OCI-LY3 (cell line): ENCODE measurements at regions not wholly inside any gene's neighbourhood (a gene's known extent, or its start where the extent isn't known, plus 50 kb on each side); places are given as distances from the start of the nearest gene placed in this dataset.

Experiments
- H2AFZ ChIP-seq: fragments of 200-600, 300-600 bp; shearing (Covaris generic); 2 replicates; pipeline ENCODE4 v1.6.0; 2014; ENCODE audit warnings: antibody characterized with exemption, low read depth, low read length
- H3K27ac ChIP-seq: fragments of 200-600, 300-600 bp; sonication (generic); 2 replicates; pipeline ENCODE4 v1.5.1; 2014; ENCODE audit warnings: mild to moderate bottlenecking, low read length, moderate library complexity, mixed read lengths
- H3K27me3 ChIP-seq: fragments of 200-600, 300-600 bp; sonication (generic); 2 replicates; pipeline ENCODE4 v1.6.1; 2014; ENCODE audit warnings: low read depth, low read length, mixed read lengths
- H3K36me3 ChIP-seq: fragments of 200-600, 300-600 bp; sonication (generic); replicated peaks from 2 replicates; pipeline ENCODE3; 2014; ENCODE audit warnings: low read depth, low read length, mixed read lengths
- H3K4me1 ChIP-seq: fragments of 300-600, 200-600 bp; sonication (generic); 2 replicates; pipeline ENCODE4 v1.6.1; 2014; ENCODE audit warnings: low read length, mixed read lengths
- H3K4me2 ChIP-seq: fragments of 200-600, 300-600 bp; sonication (generic); 2 replicates; pipeline ENCODE4 v1.6.1; 2014; ENCODE audit warnings: low read length, mixed read lengths
- H3K4me3 ChIP-seq: fragments of 300-600, 200-600 bp; sonication (generic); 2 replicates; pipeline ENCODE4 v1.5.1; 2014; ENCODE audit warnings: antibody characterized with exemption, mild to moderate bottlenecking, low read length, moderate library complexity
- H3K79me2 ChIP-seq: fragments of 300-600, 200-600 bp; shearing (Covaris generic); 2 replicates; pipeline ENCODE4 v1.6.1; 2014; ENCODE audit warnings: mild to moderate bottlenecking, low read length, mixed read lengths
- H3K9ac ChIP-seq: fragments of 300-600, 200-600 bp; shearing (Covaris generic); 2 replicates; pipeline ENCODE4 v1.6.0; 2014; ENCODE audit warnings: mild to moderate bottlenecking, low read length, moderate library complexity
- H3K9me3 ChIP-seq: fragments of 200-600, 300-600 bp; shearing (Covaris generic); 2 replicates; pipeline ENCODE4 v1.6.1; 2014; ENCODE audit warnings: low read length, mixed read lengths; ENCODE audit not compliant: insufficient read depth
- H4K20me1 ChIP-seq: fragments of 200-600, 300-600 bp; sonication (generic); 2 replicates; pipeline ENCODE4 v1.6.1; 2016; ENCODE audit warnings: low read length, mixed read lengths; ENCODE audit not compliant: insufficient read depth
- EZH2phosphoT487 ChIP-seq: fragments of 200-600 bp; shearing (Covaris generic); IDR thresholded peaks from 2 replicates; pipeline ENCODE4 v1.6.1; 2018; ENCODE audit warnings: antibody characterized with exemption, mixed run types, low read depth
- TF ChIP-seq, protein P1 (sequence below): fragments of 200-600, 300-600 bp; sonication (generic); IDR thresholded peaks from 2 replicates; pipeline ENCODE4 v1.5.1; 2014; ENCODE audit warnings: antibody characterized with exemption, low read length, low read depth

DNA sequence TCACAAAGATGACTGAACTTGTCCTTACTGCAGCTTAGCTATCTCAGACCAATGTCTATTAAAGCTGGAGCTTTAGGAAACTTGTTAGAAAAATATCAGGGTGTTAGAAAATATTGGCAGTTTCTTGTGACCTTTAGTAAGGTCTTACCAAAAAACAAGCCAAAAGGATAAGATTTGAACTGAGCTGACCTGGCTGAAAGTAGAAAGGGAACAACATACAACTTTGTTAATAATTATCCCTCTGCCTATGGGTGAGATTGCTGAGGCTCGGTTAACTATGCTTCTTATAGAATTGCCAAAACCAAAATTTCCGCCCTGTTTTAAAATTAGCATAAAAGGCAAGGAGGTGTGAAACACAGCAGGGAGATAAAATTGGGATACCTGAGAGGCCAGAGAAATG is 73.8 kb downstream of the DHRS2 start:
- H3K79me2 ChIP-seq, result no peaks in the 10 kb centered on the region
- no peaks in the 10 kb centered on the region for H3K36me3 ChIP-seq
- no peaks in the 10 kb centered on the region for H3K4me1 ChIP-seq
- H3K9me3 ChIP-seq, result peaks cover 5% of the 10 kb centered on the region; the same call in 1 of the 2 replicates
- 0 out of 2 replicates have a peak, but pooled peaks cover 8% of the 10 kb centered on the region for H3K27me3 ChIP-seq
- no peak for TF ChIP-seq EZH2phosphoT487
- TF ChIP-seq, protein P1, sequence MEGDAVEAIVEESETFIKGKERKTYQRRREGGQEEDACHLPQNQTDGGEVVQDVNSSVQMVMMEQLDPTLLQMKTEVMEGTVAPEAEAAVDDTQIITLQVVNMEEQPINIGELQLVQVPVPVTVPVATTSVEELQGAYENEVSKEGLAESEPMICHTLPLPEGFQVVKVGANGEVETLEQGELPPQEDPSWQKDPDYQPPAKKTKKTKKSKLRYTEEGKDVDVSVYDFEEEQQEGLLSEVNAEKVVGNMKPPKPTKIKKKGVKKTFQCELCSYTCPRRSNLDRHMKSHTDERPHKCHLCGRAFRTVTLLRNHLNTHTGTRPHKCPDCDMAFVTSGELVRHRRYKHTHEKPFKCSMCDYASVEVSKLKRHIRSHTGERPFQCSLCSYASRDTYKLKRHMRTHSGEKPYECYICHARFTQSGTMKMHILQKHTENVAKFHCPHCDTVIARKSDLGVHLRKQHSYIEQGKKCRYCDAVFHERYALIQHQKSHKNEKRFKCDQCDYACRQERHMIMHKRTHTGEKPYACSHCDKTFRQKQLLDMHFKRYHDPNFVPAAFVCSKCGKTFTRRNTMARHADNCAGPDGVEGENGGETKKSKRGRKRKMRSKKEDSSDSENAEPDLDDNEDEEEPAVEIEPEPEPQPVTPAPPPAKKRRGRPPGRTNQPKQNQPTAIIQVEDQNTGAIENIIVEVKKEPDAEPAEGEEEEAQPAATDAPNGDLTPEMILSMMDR, result no peak
- no peak overlapping the region for H3K9ac ChIP-seq
- no peaks in the 10 kb centered on the region for H4K20me1 ChIP-seq
- no peak overlapping the region for H2AFZ ChIP-seq
- H3K27ac ChIP-seq, result no peak overlapping the region
- no peak overlapping the region for H3K4me2 ChIP-seq
- no peak overlapping the region for H3K4me3 ChIP-seq

DNA sequence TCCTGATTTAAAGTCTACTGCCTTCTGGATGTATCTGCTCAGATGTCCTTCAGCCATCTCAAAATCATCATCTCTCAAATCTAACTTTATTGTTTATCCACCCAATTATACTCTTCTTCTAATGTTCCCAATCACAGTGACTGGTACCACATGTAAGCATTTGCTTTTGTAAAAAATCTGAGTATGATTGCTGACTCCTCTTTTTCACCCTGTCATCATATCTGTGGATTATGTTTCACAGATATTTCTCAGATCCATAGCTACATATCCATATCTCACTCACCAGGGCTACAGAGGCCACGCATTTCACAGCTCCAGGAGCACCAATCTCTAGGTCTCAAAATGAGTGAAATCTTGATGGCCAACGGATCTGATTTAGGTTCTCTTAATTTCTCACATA is 76.1 kb downstream of the DHRS2 start:
- H3K9ac ChIP-seq, result no peak overlapping the region
- no peaks in the 10 kb centered on the region for H4K20me1 ChIP-seq
- H3K27me3 ChIP-seq, result 0 out of 2 replicates have a peak, but pooled peaks cover 8% of the 10 kb centered on the region
- no peaks in the 10 kb centered on the region for H3K9me3 ChIP-seq
- H3K27ac ChIP-seq, result no peak overlapping the region
- no peak overlapping the region for H3K4me2 ChIP-seq
- no peaks in the 10 kb centered on the region for H3K36me3 ChIP-seq
- TF ChIP-seq, protein P1, result no peak
- no peak for TF ChIP-seq EZH2phosphoT487
- H3K4me3 ChIP-seq, result no peak overlapping the region
- H2AFZ ChIP-seq, result no peak overlapping the region
- H3K79me2 ChIP-seq, result no peaks in the 10 kb centered on the region
- no peaks in the 10 kb centered on the region for H3K4me1 ChIP-seq

DNA sequence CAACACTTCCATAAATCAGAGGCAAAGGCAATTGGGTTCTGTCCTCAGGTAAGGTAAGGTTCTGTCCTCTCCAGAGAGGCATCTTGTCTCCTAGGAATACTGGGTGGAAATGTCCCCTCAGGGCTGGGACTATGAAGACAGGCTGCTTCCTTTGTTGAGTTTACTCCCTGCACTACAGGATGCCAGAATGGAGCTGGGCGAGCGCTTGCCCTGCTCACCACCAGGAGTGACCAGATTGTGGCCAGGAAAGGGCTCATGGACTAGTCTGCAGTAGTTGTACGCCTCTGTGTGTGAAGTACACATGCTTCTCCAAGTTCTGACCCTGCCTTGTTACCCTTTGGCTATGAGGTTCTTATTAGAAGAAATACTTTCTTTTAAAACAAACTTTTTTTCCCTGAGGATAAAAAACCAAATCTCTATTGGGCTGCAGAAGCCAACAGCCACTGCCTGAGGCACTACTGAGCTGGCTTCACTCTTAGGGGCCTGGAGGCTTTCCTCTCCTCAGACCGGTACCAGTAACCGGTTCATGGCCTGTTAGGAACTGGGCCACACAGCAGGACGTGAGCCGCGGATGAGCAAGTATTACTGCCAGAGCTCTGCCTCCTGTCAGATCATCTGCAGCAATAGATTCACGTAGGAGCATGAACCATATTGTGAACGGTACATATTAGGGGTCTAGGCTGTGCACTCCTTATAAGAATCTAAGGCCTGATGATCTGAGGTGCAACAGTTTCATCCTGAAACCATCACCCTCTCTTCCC is 83.2 kb downstream of the DHRS2 start:
- no peak overlapping the region for H3K4me2 ChIP-seq
- no peaks in the 10 kb centered on the region for H3K4me1 ChIP-seq

GRCh38 chr14:23722675-23723074 is 86.5 kb downstream of the DHRS2 start:
- no peaks in the 10 kb centered on the region for H4K20me1 ChIP-seq
- TF ChIP-seq EZH2phosphoT487, result no peak
- TF ChIP-seq, protein P1, result no peak
- 0 out of 2 replicates have a peak, but pooled peaks cover 7% of the 10 kb centered on the region for H3K27me3 ChIP-seq
- no peaks in the 10 kb centered on the region for H3K9me3 ChIP-seq
- H3K27ac ChIP-seq, result no peak overlapping the region
- H3K4me1 ChIP-seq, result no peaks in the 10 kb centered on the region
- H3K4me3 ChIP-seq, result no peak overlapping the region
- H3K79me2 ChIP-seq, result no peaks in the 10 kb centered on the region
- no peak overlapping the region for H3K4me2 ChIP-seq
- no peak overlapping the region for H2AFZ ChIP-seq
- no peaks in the 10 kb centered on the region for H3K36me3 ChIP-seq
- H3K9ac ChIP-seq, result no peak overlapping the region

More for the DNA sequence above, 83.2 kb downstream of the DHRS2 start:
- Histone ChIP-seq H3K9ac (no peak overlapping the region), H4K20me1 (no peaks in the 10 kb centered on the region), H2AFZ (no peak overlapping the region), H3K36me3 (no peaks in the 10 kb centered on the region), H3K79me2 (no peaks in the 10 kb centered on the region), H3K27ac (no peak overlapping the region), H3K9me3 (no peaks in the 10 kb centered on the region), H3K4me3 (no peak overlapping the region), H3K27me3 (0 out of 2 replicates have a peak, but pooled peaks cover 7% of the 10 kb centered on the region)
- TF ChIP-seq, protein P1, result no peak
- TF ChIP-seq EZH2phosphoT487, result no peak
